Ishikawa (cell line): ENCODE measurements at regions not wholly inside any gene's neighbourhood (a gene's known extent, or its start where the extent isn't known, plus 50 kb on each side); places are given as distances from the start of the nearest gene placed in this dataset.

Experiments
- CEBPB ChIP-seq: IDR thresholded peaks from 2 replicates; pipeline ENCODE4 v1.6.1; 2012
- CREB1 ChIP-seq: IDR thresholded peaks from 2 replicates; pipeline ENCODE4 v1.6.1; 2012; ENCODE audit warnings: low read depth
- EGR1 ChIP-seq: IDR thresholded peaks from 2 replicates; pipeline ENCODE4 v1.6.1; 2012
- EP300 ChIP-seq: IDR thresholded peaks from 2 replicates; pipeline ENCODE4 v1.6.1; 2012; ENCODE audit warnings: borderline replicate concordance
- FOXM1 ChIP-seq: IDR thresholded peaks from 2 replicates; pipeline ENCODE4 v1.6.1; 2012; ENCODE audit warnings: low read depth, borderline replicate concordance
- NFIC ChIP-seq: IDR thresholded peaks from 2 replicates; pipeline ENCODE4 v1.6.1; 2012
- RAD21 ChIP-seq: IDR thresholded peaks from 2 replicates; pipeline ENCODE4 v1.6.1; 2012; ENCODE audit warnings: low read depth
- TAF1 ChIP-seq: IDR thresholded peaks from 2 replicates; pipeline ENCODE4 v1.6.1; 2012; ENCODE audit warnings: low read depth, mild to moderate bottlenecking
- TCF12 ChIP-seq: IDR thresholded peaks from 2 replicates; pipeline ENCODE4 v1.6.1; 2012; ENCODE audit warnings: low read depth
- TEAD4 ChIP-seq: IDR thresholded peaks from 2 replicates; pipeline ENCODE4 v1.6.1; 2012
- YY1 ChIP-seq: IDR thresholded peaks from 2 replicates; pipeline ENCODE4 v1.6.1; 2012; ENCODE audit warnings: low read depth
- ZBTB7A ChIP-seq: IDR thresholded peaks from 2 replicates; pipeline ENCODE4 v1.6.1; 2012; ENCODE audit warnings: low read depth
- TF ChIP-seq, protein P1 (sequence below): IDR thresholded peaks from 2 replicates; pipeline ENCODE4 v1.6.1; 2012
- TF ChIP-seq, protein P2 (sequence below): IDR thresholded peaks from 2 replicates; pipeline ENCODE4 v1.6.1; 2012; ENCODE audit warnings: low read depth, mild to moderate bottlenecking
- TF ChIP-seq, protein P3 (sequence below): IDR thresholded peaks from 2 replicates; pipeline ENCODE4 v1.6.1; 2012

DNA sequence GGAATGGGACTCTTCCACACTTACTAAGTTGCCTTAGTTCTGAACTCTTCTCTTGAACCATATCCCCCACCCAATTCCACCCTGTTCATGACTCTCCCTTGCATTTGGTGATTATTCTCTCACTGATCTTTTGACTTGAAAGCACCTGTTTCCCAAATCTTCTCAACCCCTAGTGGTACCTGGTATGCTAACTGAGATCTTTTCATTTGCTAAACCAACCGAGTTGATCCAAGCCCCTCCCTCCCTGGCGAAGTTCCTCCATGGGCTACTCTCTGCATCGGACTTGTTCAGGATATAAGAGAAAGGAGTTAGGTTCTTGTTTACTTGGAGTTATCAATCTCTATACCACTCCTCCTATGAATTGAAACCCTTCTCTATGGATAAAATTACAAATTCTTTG lies 593.5 kb downstream of the BCL11A start:
- TF ChIP-seq YY1 (no peak), EGR1 (no peak), EP300 (no peak), TEAD4 (no peak), CREB1 (no peak), ZBTB7A (no peak), FOXM1 (no peak), NFIC (no peak)
- TF ChIP-seq, protein P1, sequence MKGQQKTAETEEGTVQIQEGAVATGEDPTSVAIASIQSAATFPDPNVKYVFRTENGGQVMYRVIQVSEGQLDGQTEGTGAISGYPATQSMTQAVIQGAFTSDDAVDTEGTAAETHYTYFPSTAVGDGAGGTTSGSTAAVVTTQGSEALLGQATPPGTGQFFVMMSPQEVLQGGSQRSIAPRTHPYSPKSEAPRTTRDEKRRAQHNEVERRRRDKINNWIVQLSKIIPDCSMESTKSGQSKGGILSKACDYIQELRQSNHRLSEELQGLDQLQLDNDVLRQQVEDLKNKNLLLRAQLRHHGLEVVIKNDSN = no peak

DNA sequence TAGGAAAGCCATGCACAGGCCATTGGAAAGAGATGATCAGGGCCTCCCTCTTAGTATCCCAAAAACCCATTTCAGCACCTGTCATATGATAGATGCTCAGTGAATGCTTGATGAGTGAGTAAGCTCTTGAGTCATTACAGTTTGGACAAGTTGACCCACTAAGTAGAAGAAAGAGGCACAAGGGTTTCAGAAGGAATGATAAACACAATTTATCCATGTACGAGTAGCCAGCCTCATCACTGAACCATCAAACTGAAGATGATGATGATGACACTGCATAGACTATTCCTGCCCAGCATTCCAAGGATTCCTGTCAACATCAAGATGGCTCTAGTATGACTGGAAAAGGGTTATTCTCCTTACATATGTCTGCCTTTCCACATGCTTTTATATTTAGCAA lies 596.0 kb downstream of the BCL11A start:
- TF ChIP-seq TAF1 (no peak), FOXM1 (no peak), EGR1 (no peak), YY1 (no peak), ZBTB7A (no peak), NFIC (no peak), RAD21 (no peak), TEAD4 (no peak)
- TF ChIP-seq, protein P2, sequence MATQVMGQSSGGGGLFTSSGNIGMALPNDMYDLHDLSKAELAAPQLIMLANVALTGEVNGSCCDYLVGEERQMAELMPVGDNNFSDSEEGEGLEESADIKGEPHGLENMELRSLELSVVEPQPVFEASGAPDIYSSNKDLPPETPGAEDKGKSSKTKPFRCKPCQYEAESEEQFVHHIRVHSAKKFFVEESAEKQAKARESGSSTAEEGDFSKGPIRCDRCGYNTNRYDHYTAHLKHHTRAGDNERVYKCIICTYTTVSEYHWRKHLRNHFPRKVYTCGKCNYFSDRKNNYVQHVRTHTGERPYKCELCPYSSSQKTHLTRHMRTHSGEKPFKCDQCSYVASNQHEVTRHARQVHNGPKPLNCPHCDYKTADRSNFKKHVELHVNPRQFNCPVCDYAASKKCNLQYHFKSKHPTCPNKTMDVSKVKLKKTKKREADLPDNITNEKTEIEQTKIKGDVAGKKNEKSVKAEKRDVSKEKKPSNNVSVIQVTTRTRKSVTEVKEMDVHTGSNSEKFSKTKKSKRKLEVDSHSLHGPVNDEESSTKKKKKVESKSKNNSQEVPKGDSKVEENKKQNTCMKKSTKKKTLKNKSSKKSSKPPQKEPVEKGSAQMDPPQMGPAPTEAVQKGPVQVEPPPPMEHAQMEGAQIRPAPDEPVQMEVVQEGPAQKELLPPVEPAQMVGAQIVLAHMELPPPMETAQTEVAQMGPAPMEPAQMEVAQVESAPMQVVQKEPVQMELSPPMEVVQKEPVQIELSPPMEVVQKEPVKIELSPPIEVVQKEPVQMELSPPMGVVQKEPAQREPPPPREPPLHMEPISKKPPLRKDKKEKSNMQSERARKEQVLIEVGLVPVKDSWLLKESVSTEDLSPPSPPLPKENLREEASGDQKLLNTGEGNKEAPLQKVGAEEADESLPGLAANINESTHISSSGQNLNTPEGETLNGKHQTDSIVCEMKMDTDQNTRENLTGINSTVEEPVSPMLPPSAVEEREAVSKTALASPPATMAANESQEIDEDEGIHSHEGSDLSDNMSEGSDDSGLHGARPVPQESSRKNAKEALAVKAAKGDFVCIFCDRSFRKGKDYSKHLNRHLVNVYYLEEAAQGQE = no peak
- TF ChIP-seq, protein P3, sequence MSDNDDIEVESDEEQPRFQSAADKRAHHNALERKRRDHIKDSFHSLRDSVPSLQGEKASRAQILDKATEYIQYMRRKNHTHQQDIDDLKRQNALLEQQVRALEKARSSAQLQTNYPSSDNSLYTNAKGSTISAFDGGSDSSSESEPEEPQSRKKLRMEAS = no peak
- TF ChIP-seq, protein P1 = no peak

DNA sequence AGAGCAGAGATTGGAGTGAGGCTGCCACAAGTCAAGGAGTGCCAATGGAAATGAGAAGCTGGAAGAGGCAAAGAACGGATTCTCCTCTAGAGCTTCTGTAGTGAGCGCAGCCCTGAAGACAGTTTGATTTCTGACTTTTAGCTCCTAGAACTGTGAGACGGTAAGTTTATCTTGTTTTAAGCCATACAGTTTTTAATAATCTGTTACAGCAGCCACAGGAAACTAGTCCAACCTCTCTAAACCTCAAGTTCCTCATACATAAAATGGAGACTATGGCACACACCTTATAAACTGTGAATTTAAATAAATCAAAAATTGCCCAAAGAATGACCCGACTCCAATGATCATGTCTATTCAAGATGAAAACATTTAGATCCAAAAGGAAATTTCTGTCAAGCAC lies 596.5 kb downstream of the BCL11A start:
- TF ChIP-seq, protein P2 = no peak
- TF ChIP-seq CREB1 (no peak), RAD21 (no peak), FOXM1 (no peak), TCF12 (no peak), CEBPB (no peak), ZBTB7A (no peak), NFIC (no peak), YY1 (no peak), TEAD4 (no peak), EP300 (no peak), TAF1 (no peak), EGR1 (no peak)
- TF ChIP-seq, protein P3 = no peak
- TF ChIP-seq, protein P1 = no peak

DNA sequence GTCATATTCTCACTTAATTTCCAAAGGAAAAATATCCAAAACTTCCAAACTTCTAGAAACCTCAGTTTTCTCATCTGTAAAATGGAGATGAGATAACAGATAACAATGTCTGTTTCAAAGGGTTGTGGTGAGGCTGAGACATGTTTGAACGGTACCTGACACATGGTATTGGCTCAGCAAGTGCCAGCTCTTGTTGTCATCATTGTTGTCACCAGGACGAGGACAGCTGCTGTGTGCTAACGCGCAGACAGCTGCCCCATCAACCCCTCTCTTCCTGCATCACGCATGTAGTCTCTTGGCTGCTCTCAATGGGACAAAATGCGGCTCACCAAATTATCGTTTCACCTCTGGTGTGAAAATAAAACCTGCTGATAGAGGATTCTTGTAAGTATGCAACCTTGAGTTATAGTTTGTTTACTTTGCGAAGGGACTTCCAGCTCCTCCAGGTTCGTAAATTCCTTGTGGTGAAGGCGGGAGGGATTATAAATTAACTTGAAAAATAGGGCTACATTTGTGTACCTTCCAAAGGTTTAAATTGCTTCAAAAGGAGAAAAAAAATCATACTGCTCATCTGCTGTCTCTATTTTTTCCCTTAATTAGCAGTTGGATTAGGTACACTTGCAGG lies 605.4 kb downstream of the BCL11A start:
- TF ChIP-seq YY1 = no peak
- no peak for TF ChIP-seq TEAD4
- no peak for TF ChIP-seq TAF1
- TF ChIP-seq TCF12 = no peak
- TF ChIP-seq CREB1 = no peak
- TF ChIP-seq, protein P1 = no peak
- no peak for TF ChIP-seq RAD21
- no peak for TF ChIP-seq FOXM1
- TF ChIP-seq, protein P3 = no peak
- no peak for TF ChIP-seq CEBPB
- TF ChIP-seq, protein P2 = no peak
- no peak for TF ChIP-seq ZBTB7A
